ENCODE measurements at regions not wholly inside any gene's neighbourhood (a gene's known extent, or its start where the extent isn't known, plus 50 kb on each side); places are given as distances from the start of the nearest gene placed in this dataset.

DNA sequence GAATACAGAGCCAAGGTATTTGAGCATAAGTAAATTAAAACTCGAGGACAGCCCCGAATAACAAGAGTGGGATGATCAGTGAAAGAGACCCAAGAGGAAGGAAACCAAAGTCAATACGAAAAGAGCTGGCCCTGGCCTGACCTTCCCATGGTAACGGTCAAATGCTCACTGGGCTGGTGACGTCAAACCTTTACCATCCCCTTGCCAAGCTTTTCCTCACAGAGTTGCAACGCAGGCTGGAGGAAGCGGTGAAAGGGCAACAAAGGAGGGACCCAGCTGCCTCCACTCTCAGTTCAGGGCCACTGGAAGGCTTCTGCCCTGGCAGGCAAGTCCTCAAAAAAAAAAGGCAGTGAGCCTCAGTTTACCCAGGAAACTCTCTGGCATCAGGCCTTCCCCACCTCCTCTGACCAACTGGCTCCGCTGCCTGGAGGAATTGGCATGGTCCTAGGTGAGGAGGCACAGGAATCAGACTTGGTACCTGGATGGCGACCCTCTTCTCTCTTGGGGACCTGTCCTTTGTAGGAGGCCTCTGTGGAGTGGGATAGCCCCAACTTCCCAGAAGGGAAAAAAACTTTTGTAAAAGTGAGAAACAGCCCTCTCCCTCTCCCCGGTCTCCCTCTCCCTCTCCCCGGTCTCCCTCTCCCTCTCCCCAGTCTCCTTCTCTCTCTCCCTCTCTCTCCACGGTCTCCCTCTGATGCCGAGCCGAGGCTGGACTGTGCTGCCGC lies 212.4 kb downstream of the ANAPC1 start:
- TF ChIP-seq POLR2A (IDR thresholded peaks at IDR 0.05), result no peak
- TF ChIP-seq, protein P1, sequence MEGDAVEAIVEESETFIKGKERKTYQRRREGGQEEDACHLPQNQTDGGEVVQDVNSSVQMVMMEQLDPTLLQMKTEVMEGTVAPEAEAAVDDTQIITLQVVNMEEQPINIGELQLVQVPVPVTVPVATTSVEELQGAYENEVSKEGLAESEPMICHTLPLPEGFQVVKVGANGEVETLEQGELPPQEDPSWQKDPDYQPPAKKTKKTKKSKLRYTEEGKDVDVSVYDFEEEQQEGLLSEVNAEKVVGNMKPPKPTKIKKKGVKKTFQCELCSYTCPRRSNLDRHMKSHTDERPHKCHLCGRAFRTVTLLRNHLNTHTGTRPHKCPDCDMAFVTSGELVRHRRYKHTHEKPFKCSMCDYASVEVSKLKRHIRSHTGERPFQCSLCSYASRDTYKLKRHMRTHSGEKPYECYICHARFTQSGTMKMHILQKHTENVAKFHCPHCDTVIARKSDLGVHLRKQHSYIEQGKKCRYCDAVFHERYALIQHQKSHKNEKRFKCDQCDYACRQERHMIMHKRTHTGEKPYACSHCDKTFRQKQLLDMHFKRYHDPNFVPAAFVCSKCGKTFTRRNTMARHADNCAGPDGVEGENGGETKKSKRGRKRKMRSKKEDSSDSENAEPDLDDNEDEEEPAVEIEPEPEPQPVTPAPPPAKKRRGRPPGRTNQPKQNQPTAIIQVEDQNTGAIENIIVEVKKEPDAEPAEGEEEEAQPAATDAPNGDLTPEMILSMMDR (IDR thresholded peaks at IDR 0.05), result no peak

Data from gastroesophageal sphincter (tissue), 3 donors.